ENCODE measurements at regions not wholly inside any gene's neighbourhood (a gene's known extent, or its start where the extent isn't known, plus 50 kb on each side); places are given as distances from the start of the nearest gene placed in this dataset.

DNA sequence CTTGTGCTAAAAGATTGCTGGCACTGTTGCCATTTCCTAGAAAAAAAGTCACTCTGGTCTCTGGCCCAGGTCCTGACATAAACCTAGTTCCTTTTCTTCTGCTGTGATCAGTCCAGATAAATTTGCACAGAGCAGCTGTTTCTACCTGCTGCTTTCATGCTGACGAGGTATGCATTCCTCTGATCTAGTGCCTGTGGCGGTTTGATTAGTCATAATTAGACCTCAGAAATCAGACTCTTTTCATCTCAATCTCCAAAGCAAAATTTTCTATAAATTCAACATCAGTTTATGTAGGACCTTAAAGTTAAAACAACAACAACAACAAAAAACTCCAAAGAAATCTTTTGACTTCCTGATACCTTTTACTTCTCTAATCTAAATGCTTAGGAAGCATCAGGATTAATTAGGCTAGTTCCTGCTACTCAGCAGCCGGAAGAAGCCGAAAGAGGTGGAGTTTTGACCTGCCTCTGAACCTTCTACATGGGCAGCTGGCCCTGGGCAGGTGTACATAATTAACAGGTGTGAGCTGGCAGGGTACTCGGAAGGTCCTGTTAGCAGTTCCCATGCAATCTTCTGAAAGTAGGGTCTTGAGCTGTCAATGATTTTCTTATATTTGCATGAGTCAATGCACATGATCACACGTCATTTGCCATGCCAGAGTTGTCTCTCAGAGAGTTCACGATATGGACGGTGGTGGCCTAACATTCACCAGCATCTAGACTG, 83.3 kb upstream of the CCDC112 start:
- TF ChIP-seq TAF1 (IDR thresholded peaks at IDR 0.05; ENCODE audit: low read depth) (no peak), TCF12 (IDR thresholded peaks at IDR 0.05; ENCODE audit: low read depth) (peak; percentile 67; the same call in 1 of the 2 replicates), YY1 (IDR thresholded peaks at IDR 0.05; ENCODE audit: low read depth) (no peak), CREB1 (IDR thresholded peaks at IDR 0.05; ENCODE audit: low read depth) (no peak), EP300 (IDR thresholded peaks at IDR 0.05; ENCODE audit: borderline replicate concordance) (no peak; the same call in 1 of the 2 replicates), TEAD4 (IDR thresholded peaks at IDR 0.05) (peak; percentile 46; the same call in 1 of the 2 replicates), FOXM1 (IDR thresholded peaks at IDR 0.05; ENCODE audit: borderline replicate concordance, low read depth) (no peak), CEBPB (IDR thresholded peaks at IDR 0.05) (no peak)
- TF ChIP-seq, protein P1, sequence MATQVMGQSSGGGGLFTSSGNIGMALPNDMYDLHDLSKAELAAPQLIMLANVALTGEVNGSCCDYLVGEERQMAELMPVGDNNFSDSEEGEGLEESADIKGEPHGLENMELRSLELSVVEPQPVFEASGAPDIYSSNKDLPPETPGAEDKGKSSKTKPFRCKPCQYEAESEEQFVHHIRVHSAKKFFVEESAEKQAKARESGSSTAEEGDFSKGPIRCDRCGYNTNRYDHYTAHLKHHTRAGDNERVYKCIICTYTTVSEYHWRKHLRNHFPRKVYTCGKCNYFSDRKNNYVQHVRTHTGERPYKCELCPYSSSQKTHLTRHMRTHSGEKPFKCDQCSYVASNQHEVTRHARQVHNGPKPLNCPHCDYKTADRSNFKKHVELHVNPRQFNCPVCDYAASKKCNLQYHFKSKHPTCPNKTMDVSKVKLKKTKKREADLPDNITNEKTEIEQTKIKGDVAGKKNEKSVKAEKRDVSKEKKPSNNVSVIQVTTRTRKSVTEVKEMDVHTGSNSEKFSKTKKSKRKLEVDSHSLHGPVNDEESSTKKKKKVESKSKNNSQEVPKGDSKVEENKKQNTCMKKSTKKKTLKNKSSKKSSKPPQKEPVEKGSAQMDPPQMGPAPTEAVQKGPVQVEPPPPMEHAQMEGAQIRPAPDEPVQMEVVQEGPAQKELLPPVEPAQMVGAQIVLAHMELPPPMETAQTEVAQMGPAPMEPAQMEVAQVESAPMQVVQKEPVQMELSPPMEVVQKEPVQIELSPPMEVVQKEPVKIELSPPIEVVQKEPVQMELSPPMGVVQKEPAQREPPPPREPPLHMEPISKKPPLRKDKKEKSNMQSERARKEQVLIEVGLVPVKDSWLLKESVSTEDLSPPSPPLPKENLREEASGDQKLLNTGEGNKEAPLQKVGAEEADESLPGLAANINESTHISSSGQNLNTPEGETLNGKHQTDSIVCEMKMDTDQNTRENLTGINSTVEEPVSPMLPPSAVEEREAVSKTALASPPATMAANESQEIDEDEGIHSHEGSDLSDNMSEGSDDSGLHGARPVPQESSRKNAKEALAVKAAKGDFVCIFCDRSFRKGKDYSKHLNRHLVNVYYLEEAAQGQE (IDR thresholded peaks at IDR 0.05; ENCODE audit: low read depth) = peak; percentile 78
- TF ChIP-seq, protein P2, sequence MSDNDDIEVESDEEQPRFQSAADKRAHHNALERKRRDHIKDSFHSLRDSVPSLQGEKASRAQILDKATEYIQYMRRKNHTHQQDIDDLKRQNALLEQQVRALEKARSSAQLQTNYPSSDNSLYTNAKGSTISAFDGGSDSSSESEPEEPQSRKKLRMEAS (IDR thresholded peaks at IDR 0.05) = peak; percentile 63; the same call in 1 of the 2 replicates

All from Ishikawa (cell line).